ENCODE measurements at regions not wholly inside any gene's neighbourhood (a gene's known extent, or its start where the extent isn't known, plus 50 kb on each side); places are given as distances from the start of the nearest gene placed in this dataset.
"Not testable (repeated sequence)": the region's sequence is repeated elsewhere in the genome, so short reads cannot be mapped to it uniquely, and the experiment has no call there.

- no peak for DNase-seq
Measured at GRCh38 chr5:156004754-156005153, 322.2 kb upstream of the SGCD start.

DNA sequence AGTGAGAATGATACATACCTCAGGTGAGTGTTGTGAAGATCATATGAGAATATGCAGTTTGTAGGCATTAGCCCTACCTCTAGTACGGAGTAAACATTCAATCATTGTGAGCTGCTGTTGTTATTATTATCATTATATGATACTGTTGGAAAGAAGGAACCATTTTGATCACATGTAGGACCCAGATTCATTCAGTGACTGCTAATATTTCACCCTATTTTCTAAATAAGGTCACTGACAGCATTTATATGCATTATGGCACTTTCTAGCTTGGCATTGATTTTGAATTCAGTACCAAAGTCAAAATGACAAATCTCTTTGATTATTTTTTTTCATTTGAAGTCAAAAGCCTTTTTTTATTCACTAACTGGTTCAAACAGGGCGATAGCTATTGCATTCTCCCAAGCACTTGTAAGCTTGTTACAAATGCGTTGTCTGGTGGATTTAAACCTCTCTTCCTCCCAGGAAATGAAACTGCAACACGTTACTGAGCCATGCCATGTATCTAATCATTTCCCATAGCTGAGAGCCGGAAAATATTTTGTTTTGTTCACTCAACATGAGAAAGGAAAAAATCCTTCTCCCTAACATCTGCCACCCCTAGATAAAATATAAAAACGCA lies 320.8 kb upstream of the SGCD start:
- DNase-seq, result no peak

GRCh38 chr5:156008844-156009243 lies 318.1 kb upstream of the SGCD start:
- DNase-seq, result no peak

- no peak for DNase-seq
Measured at GRCh38 chr5:156009583-156009982, 317.4 kb upstream of the SGCD start.

- no peak for DNase-seq
Measured at GRCh38 chr5:156015137-156015536, 311.8 kb upstream of the SGCD start.

DNA sequence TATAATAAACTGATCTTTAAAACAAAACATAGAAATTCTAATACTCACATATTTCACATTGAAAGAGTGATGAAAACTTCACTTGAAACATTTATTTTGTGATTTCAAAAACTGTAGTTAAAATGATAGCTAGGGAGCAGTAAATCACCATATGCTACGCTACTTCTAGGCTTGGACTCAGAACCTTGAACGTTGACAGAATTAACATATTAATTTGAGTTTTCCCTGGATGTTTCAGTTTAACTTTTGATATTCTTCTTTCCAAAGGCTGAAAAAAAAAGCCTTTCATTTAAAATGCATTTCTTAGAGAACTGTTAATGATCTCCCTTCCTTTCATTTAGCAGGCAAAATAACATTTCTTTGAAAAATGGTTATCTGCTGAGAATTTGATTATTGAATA lies 307.8 kb upstream of the SGCD start:
- DNase-seq, result no peak

DNA sequence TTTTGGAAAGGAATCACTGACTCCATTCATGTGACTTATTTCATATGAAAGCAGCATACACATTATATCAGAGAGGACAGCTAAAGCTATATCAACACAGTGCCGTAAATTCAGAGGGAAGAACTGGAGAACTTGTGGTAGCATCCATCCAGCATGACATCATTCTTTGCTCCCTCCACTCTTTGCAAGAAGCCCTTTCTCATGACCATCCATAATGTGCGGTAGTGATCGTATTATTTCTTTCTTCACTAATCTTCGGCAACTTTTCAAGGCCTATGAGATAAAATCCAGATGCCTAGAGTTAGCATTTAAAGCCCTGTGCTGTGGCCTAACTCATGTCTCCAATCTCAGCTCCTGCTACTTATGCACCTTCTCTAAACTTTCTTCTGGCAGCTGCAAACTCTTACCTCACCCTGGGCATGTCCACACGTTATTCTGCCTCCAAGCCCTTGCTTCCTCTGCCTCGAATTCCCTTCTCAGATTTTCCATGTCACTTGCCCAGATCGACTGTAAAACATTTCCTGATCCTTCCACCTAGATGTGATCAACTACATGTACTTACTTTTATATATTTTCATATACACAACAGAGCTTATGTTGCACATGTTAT lies 307.3 kb upstream of the SGCD start:
- DNase-seq, result no peak

DNA sequence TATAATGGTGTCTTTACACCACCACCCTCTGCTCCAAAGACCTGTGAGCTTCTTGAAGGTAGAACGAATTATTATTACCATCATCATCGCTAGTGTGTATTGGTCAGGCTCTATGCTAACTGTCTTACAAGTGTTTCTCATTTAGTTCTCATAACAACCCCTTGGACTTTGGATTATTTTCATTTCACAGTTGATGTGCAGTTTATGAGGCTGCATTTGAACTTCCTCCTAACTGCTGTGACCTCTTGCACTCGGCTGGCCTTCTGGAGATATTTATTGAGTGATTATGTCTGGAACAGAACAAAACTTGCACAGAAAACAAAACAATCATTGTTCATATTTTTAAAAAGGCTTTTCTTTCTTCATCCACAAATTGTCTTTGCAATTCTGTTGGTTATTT lies 306.3 kb upstream of the SGCD start:
- no peak for DNase-seq

DNA sequence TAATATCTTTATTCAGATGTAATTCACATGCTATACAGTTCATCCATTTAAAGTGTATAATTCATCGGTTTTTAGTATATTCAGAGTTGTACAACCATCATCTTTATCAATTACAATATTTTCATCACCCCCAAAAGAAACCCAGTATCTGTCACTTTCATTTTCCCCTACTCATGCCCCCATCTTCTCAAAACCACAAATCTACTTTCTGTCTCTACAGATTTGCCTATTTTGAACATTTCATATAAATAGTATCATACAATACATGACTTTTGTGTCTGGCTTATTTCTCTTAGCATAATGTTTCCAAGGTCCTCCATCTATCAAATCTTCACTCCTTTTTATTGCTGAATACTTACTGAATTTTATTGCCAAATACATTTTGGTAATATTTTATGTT lies 305.1 kb upstream of the SGCD start:
- DNase-seq, result no peak

- DNase-seq, result no peak
Measured at GRCh38 chr5:156025656-156026055, 301.3 kb upstream of the SGCD start.

DNA sequence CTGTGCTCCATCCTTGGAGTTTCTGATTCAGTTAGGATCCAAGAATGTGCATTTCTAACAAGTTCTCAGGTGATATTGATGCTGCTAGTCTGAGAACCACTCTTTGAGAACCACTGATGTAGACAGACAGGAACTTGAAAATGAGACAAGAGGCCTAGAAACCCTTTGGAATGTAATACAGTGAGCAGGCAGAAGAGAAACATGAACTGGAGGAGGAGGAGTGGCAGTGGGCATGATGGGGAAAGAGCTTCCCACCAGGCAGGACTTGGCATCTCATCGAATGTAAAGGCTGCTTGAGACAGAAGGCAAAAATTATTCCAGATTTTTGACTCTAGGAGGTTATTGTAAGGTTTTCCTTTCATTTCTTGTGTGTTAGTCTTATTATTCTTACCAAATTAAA lies 295.8 kb upstream of the SGCD start:
- DNase-seq, result no peak

DNA sequence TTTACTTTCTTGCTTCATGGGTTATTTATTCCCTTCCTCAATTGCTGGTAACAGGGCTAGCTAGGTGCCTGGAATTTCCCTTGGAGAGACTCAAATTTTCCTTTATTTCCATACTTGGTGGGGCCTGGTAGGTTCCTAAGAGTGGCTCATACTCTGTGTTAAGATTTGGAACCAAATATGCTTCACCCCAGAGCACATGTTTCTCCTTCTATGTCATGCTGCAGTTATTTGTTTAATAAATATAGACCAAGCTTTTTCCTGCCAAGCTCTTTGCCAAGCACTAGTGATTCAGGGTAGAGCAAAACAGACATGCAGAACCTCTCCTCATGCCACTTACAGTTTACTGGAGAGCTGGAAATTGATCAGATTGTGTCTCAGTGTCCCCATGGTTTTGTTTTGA lies 290.3 kb upstream of the SGCD start:
- DNase-seq, result no peak

GRCh38 chr5:156037151-156037909 lies 289.6 kb upstream of the SGCD start:
- DNase-seq, result no peak

DNA sequence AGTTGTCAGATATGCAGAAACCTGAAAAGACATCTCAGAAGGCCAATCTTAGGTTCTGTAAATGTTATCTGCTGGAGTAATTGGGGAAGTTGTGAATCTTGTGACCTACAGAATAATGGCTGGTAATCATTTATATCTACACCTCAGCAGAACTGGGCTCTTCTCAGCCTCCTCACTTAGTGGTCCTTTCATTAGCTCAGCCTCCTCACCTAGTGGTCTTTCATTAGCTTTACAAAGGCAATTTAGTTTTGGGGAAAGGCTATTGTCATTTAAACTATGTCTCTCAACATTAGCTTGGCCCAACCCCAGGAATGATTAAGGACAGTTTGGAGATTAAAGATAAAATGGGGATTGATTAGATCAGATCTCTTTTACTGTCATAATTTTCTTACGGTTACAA lies 284.2 kb upstream of the SGCD start:
- DNase-seq, result no peak

DNA sequence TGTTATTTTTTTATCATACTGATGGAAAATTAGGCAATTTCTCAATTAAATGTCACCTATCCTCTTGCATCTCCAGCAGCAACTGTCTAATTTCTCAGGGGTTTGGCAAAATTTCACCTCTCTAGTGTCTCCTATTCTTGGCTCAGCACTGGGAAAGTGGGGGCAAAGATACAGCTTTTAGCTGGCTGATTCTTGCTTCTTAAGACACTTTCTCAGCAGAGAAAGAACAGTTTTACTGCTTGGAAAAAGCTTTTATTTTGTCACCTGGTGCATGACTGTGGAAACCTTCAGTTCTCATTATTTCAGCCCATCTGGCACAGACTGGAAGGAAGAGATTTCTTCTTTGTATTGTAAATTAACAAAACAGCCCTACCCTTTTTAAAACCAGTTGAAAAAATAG lies 283.6 kb upstream of the SGCD start:
- no peak for DNase-seq

DNA sequence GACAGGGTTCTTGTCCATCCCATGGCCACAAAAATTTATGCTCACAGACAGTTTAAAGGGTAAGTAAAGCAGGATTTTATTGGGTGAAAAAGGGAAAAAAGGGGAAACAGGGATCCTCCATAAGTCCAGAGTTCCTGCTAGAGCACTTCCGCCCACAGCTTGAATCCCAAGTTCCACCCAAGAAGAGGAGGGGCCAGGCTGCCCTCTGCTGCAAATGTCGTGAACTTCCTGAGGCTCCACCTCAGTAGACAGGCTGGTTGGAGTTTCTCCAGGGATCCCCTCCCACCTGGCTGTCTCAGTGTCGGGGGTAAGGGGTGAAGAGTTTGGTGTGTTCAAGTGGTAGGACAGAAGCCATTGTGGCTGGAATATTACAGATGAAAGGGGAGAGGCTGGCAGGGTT lies 275.0 kb upstream of the SGCD start:
- no peak for DNase-seq

DNA sequence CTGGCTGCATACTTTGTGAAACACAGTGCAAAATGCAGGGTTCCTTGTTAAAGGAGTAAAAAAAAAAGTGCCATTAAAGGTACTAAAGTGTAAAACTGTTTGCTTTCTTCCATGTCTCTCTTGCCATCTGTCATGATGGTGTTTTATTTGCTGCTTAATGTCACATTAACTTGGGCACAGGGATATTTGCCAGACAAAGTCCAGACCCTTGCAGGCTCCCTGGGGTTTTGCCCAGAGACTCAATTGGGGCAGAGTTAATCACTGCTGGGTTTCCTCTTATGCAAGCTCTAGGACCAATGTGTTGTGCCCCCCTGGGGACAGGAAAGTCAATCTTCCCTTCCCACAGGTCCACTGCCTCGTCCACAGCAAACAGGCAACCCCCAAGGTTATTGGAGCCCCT lies 274.3 kb upstream of the SGCD start:
- no peak for DNase-seq

DNA sequence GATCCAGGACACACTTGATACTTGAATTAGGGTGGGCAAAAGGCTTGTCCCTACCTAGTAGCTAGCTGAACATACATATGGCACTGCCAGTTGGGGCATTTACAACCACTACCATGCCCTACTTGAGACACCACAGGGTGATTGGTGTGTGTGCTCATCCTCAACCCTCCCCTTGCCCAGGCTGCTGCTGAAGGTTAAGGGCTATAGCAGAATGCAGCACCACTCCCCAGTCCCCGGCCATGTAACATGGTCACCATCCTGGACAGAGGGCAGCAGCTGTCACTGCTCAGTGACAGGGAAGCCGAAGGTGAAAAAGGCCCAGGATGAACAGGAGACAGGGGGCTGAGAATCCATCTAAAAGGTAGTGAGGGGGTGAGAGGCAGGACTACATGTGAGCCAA lies 273.9 kb upstream of the SGCD start:
- DNase-seq, result no peak

DNA sequence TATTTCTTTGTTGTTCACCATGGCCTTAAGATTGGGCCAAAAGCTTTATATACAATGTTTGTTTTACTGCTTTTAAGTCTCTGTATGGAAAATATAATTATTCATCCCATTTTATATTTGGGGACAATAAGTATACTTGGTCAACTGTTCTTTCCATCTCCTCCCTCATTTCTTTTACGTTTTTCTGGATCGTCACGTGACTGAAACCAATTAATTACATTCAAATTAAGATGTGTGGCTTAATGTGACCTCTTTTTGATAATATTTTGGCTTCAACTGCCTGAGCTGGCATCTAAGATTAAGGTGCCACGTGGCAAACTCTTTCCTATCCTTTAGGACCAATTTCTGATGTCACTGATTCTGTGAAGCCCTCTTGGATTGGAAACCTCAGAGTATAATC lies 250.1 kb upstream of the SGCD start:
- DNase-seq, result no peak

DNA sequence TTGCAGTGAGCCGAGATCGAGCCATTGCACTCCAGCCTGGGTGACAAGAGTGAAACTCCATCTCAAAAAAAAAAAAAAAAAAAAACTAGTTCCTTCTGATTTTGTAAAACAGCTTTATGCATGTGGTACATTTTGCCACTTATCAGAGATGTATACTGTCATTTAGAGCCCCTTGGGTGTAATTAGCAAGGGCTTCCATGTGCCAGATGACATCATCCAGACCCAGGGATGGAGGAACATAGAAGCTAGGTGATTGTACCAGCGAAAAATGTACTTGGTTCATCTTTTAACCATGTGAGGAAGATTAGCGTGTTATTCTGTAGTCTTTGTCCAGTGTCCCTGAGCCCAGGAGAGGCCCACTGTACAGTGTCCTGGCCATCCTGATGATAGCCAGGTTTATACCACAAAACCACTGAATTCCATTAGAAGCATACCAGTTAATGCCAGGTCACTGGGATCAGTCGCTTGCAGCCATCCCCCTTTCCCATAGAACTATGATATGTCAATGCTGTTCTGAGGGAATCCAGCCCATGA lies 239.3 kb upstream of the SGCD start:
- DNase-seq, result no peak

GRCh38 chr5:156089955-156090940 lies 236.7 kb upstream of the SGCD start:
- DNase-seq, result not testable (repeated sequence)

DNA sequence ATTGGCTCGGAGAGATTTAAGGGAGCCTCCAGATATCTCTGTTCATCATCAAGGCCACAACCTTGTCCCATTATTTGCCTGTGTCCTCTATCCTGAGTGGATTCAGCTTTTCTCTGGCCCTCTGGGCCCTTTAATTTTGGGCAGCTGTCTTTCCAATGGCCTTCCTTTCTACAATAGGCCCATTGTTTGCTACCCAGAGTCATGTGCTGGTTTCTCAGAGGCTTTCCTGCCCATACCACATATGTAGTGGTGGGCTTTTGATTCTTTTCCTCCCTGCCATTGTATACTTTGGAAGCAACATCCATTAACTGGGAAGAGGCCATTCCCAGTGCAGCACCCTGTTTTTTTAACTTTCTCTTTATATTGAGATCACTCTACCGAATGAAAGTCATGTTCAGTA lies 233.9 kb upstream of the SGCD start:
- no peak for DNase-seq

GRCh38 chr5:156094001-156094400 lies 233.0 kb upstream of the SGCD start:
- DNase-seq, result no peak
